NCI-H2196 (cell line): ENCODE measurements at regions not wholly inside any gene's neighbourhood (a gene's known extent, or its start where the extent isn't known, plus 50 kb on each side); places are given as distances from the start of the nearest gene placed in this dataset.
A peak's percentile ranks its signal among the peaks of the same experiment; 100 is the strongest.

Source experiments
- DNase-seq: peaks from one replicate; lab custom pipeline; 2025; ENCODE audit not compliant: unreplicated experiment; lab: John Stamatoyannopoulos, UW

DNA sequence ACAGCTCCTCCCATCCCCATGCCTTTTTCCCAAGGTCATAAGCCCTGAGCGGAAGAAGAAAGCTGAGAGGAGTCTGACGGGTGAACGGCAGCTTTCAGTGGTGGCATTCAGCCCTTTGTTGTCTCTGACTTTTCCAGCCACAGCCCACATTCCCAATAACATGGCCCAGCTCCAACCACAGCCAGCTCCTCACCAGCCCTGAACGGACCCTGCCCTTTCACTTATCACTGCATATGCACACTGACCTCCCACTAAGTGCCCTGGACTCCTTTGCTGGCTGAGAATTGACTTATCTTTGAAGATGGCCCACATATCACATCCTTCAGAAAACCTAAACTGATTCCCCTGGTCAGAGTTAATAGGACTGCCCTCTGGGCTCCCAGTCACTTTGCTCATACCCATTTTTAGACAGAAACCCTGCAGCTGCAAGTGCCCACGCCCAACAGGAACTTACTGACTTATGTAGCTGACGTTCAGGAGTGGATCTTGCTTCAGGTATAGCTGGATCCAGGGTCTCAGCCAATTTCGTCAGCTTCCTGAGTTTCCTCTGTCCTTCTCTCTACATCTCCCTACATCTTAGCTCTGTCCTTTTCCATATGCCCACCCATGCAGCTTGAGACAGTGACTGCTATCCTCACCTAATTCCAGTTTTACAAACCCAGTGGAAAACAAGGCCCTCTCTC lies 348.5 kb upstream of the PROK2 start:
- DNase-seq = no peak

DNA sequence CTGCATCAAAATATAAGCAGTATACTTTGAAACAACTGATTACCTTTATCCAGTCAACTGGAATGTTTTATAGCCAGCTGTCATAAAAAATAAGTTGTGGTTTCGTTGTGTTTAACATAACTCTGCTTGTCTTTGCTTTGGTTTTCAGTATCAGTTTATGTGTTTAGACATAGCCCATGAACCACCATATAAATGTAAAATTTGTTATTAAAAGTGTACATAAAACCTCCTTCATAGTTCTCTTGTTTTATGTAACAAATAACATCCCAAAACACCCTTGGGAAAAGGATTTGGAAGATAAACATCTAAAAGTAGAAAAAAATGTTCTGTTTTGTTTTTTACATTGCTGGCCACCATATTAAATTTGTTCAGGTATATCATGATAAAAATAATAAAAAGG lies 347.0 kb upstream of the PROK2 start:
- no peak for DNase-seq

GRCh38 chr3:72130565-72130964 lies 345.6 kb upstream of the PROK2 start:
- DNase-seq = no peak

GRCh38 chr3:72129501-72130094 lies 344.6 kb upstream of the PROK2 start:
- no peak for DNase-seq

GRCh38 chr3:72128921-72129320 lies 344.0 kb upstream of the PROK2 start:
- DNase-seq = no peak

DNA sequence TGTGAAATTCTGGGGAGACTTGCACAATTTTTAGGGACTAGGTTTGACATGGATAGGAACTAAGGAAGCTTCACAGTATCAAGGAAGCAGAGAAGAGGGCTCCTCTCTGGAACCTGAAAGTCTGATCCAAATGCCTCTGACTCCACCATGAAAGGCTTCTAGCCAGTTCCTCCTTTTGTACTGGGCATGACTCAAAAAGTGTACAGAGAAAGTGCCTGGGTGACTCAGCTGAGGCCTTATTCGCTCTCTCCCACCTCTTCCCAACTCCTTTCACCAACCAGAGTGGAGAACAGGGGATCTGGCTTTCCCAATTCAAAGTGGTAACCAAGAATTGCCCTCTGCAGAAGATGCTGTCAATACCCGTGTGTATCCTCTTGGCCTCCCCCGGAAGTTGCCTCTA lies 342.9 kb upstream of the PROK2 start:
- DNase-seq = no peak

DNA sequence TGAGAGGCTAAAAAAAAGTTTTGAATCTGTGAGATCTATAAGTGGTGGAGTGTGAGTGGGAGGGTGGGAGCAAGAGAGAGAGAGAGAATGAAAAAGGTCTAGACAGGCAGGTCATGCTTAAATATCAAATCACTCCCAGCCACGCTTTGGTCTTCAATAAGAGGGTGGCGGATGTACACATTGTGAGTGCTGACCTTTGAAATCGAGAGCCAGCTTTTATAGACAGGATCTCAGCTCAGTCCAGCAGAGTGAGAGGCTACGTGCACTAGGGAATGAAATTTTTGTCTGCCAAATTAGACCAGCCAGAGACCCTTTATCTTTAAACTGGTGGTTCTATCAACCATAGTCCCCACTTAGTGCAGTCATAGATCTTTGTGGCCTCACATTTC lies 342.3 kb upstream of the PROK2 start:
- DNase-seq = no peak

DNA sequence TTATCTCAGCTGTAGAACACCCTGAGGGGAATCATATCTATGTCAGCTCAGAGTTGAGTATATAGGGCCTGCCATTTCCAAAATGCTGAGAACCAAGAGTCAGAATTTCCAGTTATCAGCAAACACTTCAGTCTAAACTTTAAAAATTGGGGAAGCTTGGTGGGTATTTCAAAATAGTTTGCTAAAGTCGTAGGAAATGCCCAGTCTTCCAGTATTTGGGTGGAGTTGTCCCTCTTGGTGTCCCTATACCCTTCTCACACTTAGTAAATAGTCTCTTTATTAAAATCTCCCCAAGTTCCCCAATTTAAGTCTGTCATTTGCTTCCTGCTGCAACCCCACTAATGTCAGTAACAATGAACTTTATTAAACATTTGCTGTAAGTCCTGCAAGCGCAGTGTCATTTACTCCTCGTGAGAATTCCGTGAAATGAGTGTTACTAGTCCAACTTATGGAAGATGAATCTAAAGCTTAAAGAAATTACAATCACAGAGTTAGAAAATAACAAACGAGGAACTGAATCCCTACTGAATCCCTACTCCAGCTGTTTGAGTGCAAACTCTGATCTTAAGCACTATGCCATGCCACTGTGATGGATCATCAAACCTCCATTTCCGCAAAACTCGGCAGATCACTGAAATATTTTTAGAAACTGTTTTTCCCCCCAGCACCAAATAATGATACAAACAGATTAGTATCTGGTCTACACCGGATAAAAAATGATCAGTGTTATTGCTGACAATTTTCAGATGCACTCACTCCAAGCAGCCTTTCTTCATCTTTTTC lies 341.7 kb upstream of the PROK2 start:
- DNase-seq = no peak

GRCh38 chr3:72123908-72124441 lies 339.0 kb upstream of the PROK2 start:
- DNase-seq = peak; percentile 28

GRCh38 chr3:72120806-72121778 lies 336.1 kb upstream of the PROK2 start:
- DNase-seq = no peak

GRCh38 chr3:72120039-72120438 lies 335.1 kb upstream of the PROK2 start:
- no peak for DNase-seq

DNA sequence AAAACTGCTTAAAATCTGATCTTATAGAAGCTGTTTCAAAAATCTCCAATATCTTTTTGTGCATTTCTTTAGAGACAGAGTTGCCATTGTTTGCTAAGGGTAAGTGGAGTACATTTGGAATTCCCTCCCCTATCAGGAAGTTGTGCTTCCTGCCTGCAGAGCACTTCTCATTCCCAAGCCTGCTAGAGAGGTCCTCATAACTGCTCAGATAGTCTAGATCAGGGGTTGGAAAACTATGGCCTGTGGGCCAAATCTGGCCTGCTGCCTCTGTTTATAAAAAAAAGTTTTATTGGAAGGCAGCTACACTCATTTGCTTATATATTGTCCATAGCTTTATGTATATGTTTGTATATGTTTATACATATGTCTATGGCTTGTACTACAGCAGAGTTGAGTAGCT lies 333.7 kb upstream of the PROK2 start:
- no peak for DNase-seq

DNA sequence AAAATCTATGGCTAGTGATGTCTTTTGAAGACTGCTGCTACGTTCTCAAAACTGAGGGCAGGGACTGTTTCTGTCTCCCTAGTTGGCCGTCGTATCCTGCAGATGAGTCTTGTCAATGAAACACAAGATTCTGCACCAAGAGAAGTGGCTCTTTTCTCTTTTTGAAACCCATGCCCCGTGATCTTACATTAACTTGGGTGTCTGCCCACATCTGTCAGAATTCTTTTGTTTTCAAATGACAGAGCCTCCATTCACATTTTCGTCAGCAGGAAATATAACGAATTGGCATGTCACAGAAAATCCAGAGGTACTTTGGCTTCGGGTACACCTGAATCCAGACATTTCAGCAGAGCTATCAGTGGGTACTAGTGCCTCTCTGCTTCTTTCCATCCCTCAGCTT lies 331.3 kb upstream of the PROK2 start:
- no peak for DNase-seq

- DNase-seq = no peak
Measured at GRCh38 chr3:72115307-72115706, 330.4 kb upstream of the PROK2 start.

DNA sequence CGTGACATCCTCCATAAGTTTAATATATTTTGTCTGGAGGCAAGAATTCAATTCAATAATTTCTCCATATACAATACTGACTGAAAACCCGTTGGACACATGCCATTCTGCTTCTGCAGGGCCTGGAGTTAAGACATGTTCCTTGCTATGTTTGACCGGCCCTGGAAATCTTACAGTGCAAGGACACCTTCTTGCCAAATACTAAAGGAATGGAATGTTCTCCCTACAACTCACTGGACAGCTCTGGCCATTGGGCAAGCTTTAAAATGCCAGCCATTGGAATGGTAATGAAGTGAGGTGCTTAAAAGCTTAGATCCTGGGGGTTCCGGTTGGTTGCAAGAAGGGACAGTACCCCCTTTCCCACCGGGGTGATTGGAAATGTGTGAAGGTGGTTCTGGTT lies 329.8 kb upstream of the PROK2 start:
- no peak for DNase-seq

DNA sequence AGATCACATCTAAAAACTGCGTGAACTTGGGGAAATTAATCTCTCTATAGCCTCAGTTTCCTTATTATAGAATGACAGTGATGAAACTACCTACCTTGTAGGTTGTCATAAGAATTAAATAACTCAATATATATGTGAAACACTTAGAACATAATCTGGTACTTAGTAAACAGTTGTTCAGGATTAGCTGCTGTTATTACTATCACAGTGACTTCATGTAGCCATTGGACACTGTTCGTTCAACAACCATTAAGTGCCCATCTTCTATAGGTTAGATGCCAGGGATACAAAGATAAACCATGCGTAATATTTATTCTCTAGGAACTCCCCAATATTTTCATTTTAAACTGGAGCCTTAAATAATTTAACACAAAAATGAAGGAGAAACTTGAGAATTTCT lies 329.0 kb upstream of the PROK2 start:
- no peak for DNase-seq

- DNase-seq = no peak
Measured at GRCh38 chr3:72113564-72113963, 328.6 kb upstream of the PROK2 start.

DNA sequence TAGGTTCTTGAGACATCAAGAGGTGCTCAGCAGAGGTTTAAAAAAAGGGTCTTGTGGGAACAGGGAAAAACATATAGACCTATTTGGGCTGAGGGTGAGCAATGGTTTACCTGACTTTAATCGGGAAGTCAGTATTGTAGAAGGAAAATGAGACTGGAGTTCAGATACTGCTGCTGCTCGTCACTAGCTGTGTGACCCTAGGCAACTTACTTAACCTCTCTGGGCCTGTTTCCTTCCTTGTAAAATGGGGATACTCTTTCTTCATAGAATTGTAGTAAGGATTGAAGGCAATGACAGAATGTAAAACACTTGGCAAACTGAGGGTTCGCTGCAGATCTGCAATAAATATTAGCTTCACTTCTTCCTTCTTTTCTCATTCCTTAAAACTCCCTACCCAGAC lies 327.5 kb upstream of the PROK2 start:
- no peak for DNase-seq

- DNase-seq = no peak
Measured at GRCh38 chr3:72111265-72112205, 326.6 kb upstream of the PROK2 start.
